Posterior cingulate gyrus (tissue), 11 donors: ENCODE measurements at regions not wholly inside any gene's neighbourhood (a gene's known extent, or its start where the extent isn't known, plus 50 kb on each side); places are given as distances from the start of the nearest gene placed in this dataset.

Source experiments
- DNase-seq, 10 donors: peaks; one replicate each; pipeline versions ENCODE4 v3.0.0 to v3.0.0-alpha.2; 2020 to 2021; ENCODE audit warnings: mixed read lengths in 3 of 10
- intact Hi-C: fragments of 100-400 bp; cut with DNase I; formaldehyde crosslinking; loops from one replicate; pipeline ENCODE4 v1.15.1; 2023

- intact Hi-C loops, result no loop called here
- no peak for DNase-seq
Measured at GRCh38 chr11:8340296-8340695, 76.6 kb upstream of the LMO1 start.

- intact Hi-C loops, result no loop called here
- no peak for DNase-seq
Measured at GRCh38 chr11:8339592-8340022, 75.9 kb upstream of the LMO1 start.

DNA sequence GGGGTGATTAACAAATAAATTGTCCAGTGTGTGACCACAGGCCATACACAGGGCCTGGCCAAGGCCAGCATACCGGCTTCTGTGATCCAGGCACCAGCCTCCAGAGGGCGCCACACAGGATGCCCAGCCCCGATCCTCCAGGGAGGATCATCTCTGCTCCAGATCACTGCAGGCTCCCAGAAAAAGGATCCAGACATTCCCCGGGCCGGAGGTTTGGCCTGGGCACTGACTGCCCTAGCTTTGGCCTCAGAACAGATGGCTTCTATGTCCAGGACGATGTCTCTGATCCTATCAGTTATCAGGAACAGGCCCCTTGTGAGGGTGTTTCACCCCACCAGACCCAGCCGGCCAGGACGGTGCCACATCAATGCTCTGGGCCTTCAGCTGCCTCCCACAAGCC is 74.5 kb upstream of the LMO1 start:
- peak in 6 of 10 donors; percentile 34 to 92 (median 58) for DNase-seq
- intact Hi-C loops, result no loop called here

DNA sequence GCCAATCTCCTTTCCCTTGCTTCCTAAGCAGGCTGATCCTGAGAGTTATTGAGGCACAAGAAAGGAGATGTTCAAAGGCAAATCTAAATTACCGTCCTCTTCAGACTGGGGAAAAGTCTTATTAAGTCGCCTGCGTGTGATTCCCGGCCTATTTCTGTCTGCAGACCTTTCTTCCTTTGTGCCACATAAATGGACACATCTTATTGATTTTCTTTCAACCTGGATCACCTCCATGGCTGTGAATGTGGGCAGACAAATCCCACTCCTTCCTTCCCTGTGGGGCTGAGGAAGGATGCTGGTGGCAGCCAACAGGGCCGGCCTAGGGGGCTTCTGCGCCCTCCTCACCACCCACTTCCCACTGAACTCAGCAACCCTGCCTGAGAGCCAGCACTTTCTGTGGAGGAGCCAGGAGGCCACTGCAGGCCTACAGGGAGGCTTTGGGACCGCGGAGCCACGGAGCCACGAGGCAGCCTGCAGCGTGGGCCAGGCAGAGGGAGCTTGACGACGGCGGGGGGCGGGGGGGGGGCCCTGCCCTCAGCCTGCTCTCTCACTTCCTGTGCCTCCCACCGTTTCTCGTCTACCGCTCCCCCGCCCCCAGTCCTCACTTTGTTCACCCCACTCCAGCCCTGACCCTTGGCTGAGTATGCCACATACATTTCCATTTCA is 73.6 kb upstream of the LMO1 start:
- intact Hi-C loops, result no loop called here
- no peak for DNase-seq

GRCh38 chr11:8336356-8337129 is 72.9 kb upstream of the LMO1 start:
- no peak for DNase-seq
- intact Hi-C loops, result no loop called here

GRCh38 chr11:8335683-8336082 is 72.0 kb upstream of the LMO1 start:
- intact Hi-C loops, result no loop called here
- no peak for DNase-seq

GRCh38 chr11:8335186-8335585 is 71.5 kb upstream of the LMO1 start:
- DNase-seq, result no peak
- intact Hi-C loops, result no loop called here

- DNase-seq, result no peak
- intact Hi-C loops, result no loop called here
Measured at GRCh38 chr11:8333811-8334401, 70.2 kb upstream of the LMO1 start.

GRCh38 chr11:8333376-8333775 is 69.7 kb upstream of the LMO1 start:
- DNase-seq, result no peak
- intact Hi-C loops, result no loop called here

GRCh38 chr11:8332891-8333290 is 69.2 kb upstream of the LMO1 start:
- intact Hi-C loops, result no loop called here

DNA sequence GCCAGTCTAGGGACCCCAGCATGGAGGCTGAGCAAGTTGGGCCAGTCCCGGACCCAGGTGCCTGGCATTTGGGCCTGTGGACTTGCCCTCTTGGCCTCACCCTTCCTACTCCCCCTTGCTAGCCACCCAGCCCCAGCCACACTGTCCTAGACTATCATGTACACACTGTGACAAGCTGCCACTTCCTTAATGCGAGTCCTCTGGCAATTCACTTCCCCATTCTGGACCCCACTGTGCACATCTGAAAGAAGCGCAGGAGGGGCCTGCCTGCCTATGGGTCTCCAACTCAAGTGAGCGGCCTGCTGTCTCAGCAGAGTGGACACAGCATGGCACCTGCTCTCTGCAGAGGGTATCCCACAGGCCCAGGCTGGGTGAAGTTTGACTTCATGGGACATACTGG is 68.5 kb upstream of the LMO1 start:
- intact Hi-C loops, result no loop called here
- no peak for DNase-seq

More at GRCh38 chr11:8332891-8333290, 69.2 kb upstream of the LMO1 start:
- DNase-seq, result no peak

- no peak for DNase-seq
- intact Hi-C loops, result no loop called here
Measured at GRCh38 chr11:8331767-8332166, 68.1 kb upstream of the LMO1 start.

- no peak for DNase-seq
Measured at GRCh38 chr11:8330896-8331295, 67.2 kb upstream of the LMO1 start.

GRCh38 chr11:8330404-8330803 is 66.7 kb upstream of the LMO1 start:
- no peak for DNase-seq
- intact Hi-C loops, result no loop called here

More at GRCh38 chr11:8330896-8331295, 67.2 kb upstream of the LMO1 start:
- intact Hi-C loops, result no loop called here

GRCh38 chr11:8329847-8330361 is 66.2 kb upstream of the LMO1 start:
- DNase-seq, result peak in 1 of 10 donors; percentile 72
- intact Hi-C loops, result loop anchor here (5.0 kb wide), 1 partner anchor 237 kb away; no protein-coding TSS in a partner anchor

DNA sequence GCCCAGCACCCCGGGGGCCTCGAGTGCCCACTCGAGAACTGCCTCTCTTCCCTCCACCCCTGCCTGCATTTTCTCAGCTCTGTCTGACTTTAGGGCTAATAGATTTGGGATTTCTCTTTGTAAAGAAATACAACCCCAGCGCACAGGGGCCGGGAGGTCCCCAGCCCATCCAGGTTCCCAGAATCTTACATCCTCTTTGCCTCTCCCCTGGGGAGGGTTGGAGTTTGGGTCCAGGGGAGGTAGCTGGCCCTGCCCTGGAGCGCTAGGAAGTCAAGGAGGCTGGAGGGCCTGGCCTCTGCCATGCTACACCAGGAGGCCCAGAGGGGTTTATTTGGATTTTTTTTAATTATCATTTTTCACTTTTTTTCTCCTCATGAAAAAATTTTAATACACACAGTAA is 65.7 kb upstream of the LMO1 start:
- intact Hi-C loops, result loop anchor here (5.0 kb wide), 1 partner anchor 238 kb away; no protein-coding TSS in a partner anchor
- DNase-seq, result peak in 1 of 10 donors; percentile 73

- peak; percentile 70 to 97 (median 80) for DNase-seq
- intact Hi-C loops, result loop anchor here (5.0 kb wide), 1 partner anchor 238 kb away; no protein-coding TSS in a partner anchor
Measured at GRCh38 chr11:8328848-8329330, 65.2 kb upstream of the LMO1 start.

- intact Hi-C loops, result loop anchor here (5.0 kb wide), 1 partner anchor 239 kb away; no protein-coding TSS in a partner anchor
- DNase-seq, result peak in 1 of 10 donors; percentile 76
Measured at GRCh38 chr11:8328231-8328794, 64.6 kb upstream of the LMO1 start.

- intact Hi-C loops, result loop anchor here (5.0 kb wide), 1 partner anchor 240 kb away; no protein-coding TSS in a partner anchor
- no peak for DNase-seq
Measured at GRCh38 chr11:8327761-8328192, 64.1 kb upstream of the LMO1 start.

- intact Hi-C loops, result loop anchor here (5.0 kb wide), 1 partner anchor 241 kb away; no protein-coding TSS in a partner anchor
- peak in 1 of 10 donors; percentile 39 for DNase-seq
Measured at GRCh38 chr11:8326337-8326736, 62.7 kb upstream of the LMO1 start.
